A549 (cell line): ENCODE measurements at regions not wholly inside any gene's neighbourhood (a gene's known extent, or its start where the extent isn't known, plus 50 kb on each side); places are given as distances from the start of the nearest gene placed in this dataset.

ENCODE experiments used
- ATAC-seq, 2 experiments: fragments of 200-7000 bp in 1 of 2; fragments of >200 bp in 1 of 2; cut with Nextera tagmentation in 1 of 2; cut with Tn5 transposase in 1 of 2; 3 replicates each; pipeline versions ENCODE4 v1.8.0 to v1.9.1; 2018 to 2020; ENCODE audit warnings: mild to moderate bottlenecking in 1 of 2, moderate library complexity in 1 of 2
- CTCF ChIA-PET: fragments of 300-600 bp; sonication (Branson Sonifier 250); formaldehyde crosslinking; extraction: SDS; loops from one replicate; lab custom pipeline; 2021; ENCODE audit warnings: antibody characterized with exemption, inconsistent platforms; lab: Yijun Ruan, JAX
- POLR2A ChIA-PET: fragments of 350-600 bp; formaldehyde crosslinking; extraction: SDS; loops from one replicate; lab custom pipeline; 2021; ENCODE audit warnings: antibody characterized with exemption, inconsistent platforms; lab: Yijun Ruan, JAX
- DNase-seq, 2 experiments: peaks; one replicate each; pipeline versions ENCODE4 v3.0.0 to v3.0.0-alpha.2; 2011 to 2016; ENCODE audit warnings: low read depth in 1 of 2, low spot score in 1 of 2
- FAIRE-seq: peaks from 2 replicates; lab custom pipeline; 2011; peaks lifted over from hg19 to GRCh38; lab: Jason Lieb, UNC
- H3K27ac ChIP-seq, 2 experiments: fragments of >200 bp; sonication (Bioruptor Twin); formaldehyde crosslinking; 3 replicates each; pipeline ENCODE4 v1.5.1; 2016 to 2017
- H3K4me1 ChIP-seq: fragments of >200 bp; sonication (Bioruptor Twin); formaldehyde crosslinking; 3 replicates; pipeline ENCODE4 v1.6.1; 2016
- H3K4me2 ChIP-seq: fragments of >200 bp; sonication (Bioruptor Twin); formaldehyde crosslinking; 3 replicates; pipeline ENCODE4 v1.6.1; 2016
- H3K4me3 ChIP-seq: fragments of >200 bp; sonication (Bioruptor Twin); formaldehyde crosslinking; 3 replicates; pipeline ENCODE4 v1.5.1; 2016
- H3K9me3 ChIP-seq: fragments of >200 bp; sonication (Bioruptor Twin); formaldehyde crosslinking; 3 replicates; pipeline ENCODE4 v1.6.1; 2016
- ATOH8 ChIP-seq: fragments of 250-450 bp; sonication (Bioruptor Pico); IDR thresholded peaks from 2 replicates; pipeline ENCODE4 v1.5.0; 2020; ENCODE audit warnings: low read depth, mild to moderate bottlenecking, moderate library complexity
- BCL3 ChIP-seq: fragments of >200 bp; sonication (Bioruptor Twin); formaldehyde crosslinking; IDR thresholded peaks from 3 replicates; pipeline ENCODE4 v1.6.1; 2016
- BHLHE40 ChIP-seq: IDR thresholded peaks from 2 replicates; pipeline ENCODE4 v1.6.1; 2012; ENCODE audit warnings: low read depth, low read length, inconsistent platforms
- CBX2 ChIP-seq: fragments of 200-600 bp; sonication (generic); IDR thresholded peaks from 2 replicates; pipeline ENCODE4 v1.6.1; 2016; ENCODE audit warnings: low read depth, mild to moderate bottlenecking, borderline replicate concordance
- CBX8 ChIP-seq: fragments of 200-600 bp; sonication (generic); IDR thresholded peaks from 2 replicates; pipeline ENCODE4 v1.6.1; 2016
- CHD2 ChIP-seq: fragments of 150-350 bp; IDR thresholded peaks from 2 replicates; pipeline ENCODE4 v1.6.1; 2014; ENCODE audit warnings: low read length; ENCODE audit not compliant: partially characterized antibody
- CHD4 ChIP-seq: fragments of 200-600 bp; sonication (generic); IDR thresholded peaks from 2 replicates; pipeline ENCODE4 v1.6.1; 2016; ENCODE audit warnings: antibody characterized with exemption, mild to moderate bottlenecking, borderline replicate concordance
- CTCF ChIP-seq: fragments of >200 bp; sonication (Bioruptor Twin); formaldehyde crosslinking; IDR thresholded peaks from 3 replicates; pipeline ENCODE4 v1.5.1; 2016
- ELK1 ChIP-seq: fragments of 150-350 bp; IDR thresholded peaks from 2 replicates; pipeline ENCODE4 v1.6.1; 2014; ENCODE audit warnings: low read depth, mild to moderate bottlenecking, low read length
- FOXS1 ChIP-seq: fragments of 250-450 bp; sonication (Bioruptor Pico); IDR thresholded peaks from 2 replicates; pipeline ENCODE4 v1.5.0; 2020; ENCODE audit warnings: mild to moderate bottlenecking, moderate library complexity
- GATA3 ChIP-seq: IDR thresholded peaks from 2 replicates; pipeline ENCODE4 v1.6.1; 2012; ENCODE audit warnings: borderline replicate concordance
- HDAC2 ChIP-seq: fragments of 200-600 bp; sonication (generic); IDR thresholded peaks from 2 replicates; pipeline ENCODE4 v1.6.1; 2016
- HES2 ChIP-seq: fragments of >200 bp; sonication (Bioruptor Twin); formaldehyde crosslinking; IDR thresholded peaks from 2 replicates; pipeline ENCODE4 v1.6.1; 2016
- HOXA7 ChIP-seq: fragments of 250-450 bp; sonication (Bioruptor Pico); IDR thresholded peaks from 2 replicates; pipeline ENCODE4 v1.5.0; 2020; ENCODE audit warnings: mild to moderate bottlenecking, moderate library complexity
- HOXB13 ChIP-seq: fragments of 250-450 bp; sonication (Bioruptor Pico); IDR thresholded peaks from 2 replicates; pipeline ENCODE4 v1.5.0; 2020; ENCODE audit warnings: low read depth, mild to moderate bottlenecking, moderate library complexity
- JUNB ChIP-seq: fragments of >200 bp; sonication (Bioruptor Twin); formaldehyde crosslinking; IDR thresholded peaks from 2 replicates; pipeline ENCODE4 v1.6.1; 2016
- MAFK ChIP-seq: fragments of 450-650 bp; IDR thresholded peaks from 2 replicates; pipeline ENCODE4 v1.6.1; 2014; ENCODE audit not compliant: partially characterized antibody
- MAZ ChIP-seq: fragments of 150-350 bp; IDR thresholded peaks from 2 replicates; pipeline ENCODE4 v1.6.1; 2014; ENCODE audit warnings: antibody characterized with exemption, low read depth, low read length, borderline replicate concordance
- NFE2L2 ChIP-seq: fragments of 150-350 bp; conservative IDR thresholded peaks from 2 replicates; pipeline ENCODE4 v1.6.1; 2014; ENCODE audit warnings: low read length
- NR3C1 ChIP-seq: fragments of >200 bp; sonication (Bioruptor Twin); formaldehyde crosslinking; IDR thresholded peaks from 3 replicates; pipeline ENCODE4 v1.6.1; 2017
- POLR2A ChIP-seq: IDR thresholded peaks from 2 replicates; pipeline ENCODE4 v1.6.1; 2012; ENCODE audit warnings: mild to moderate bottlenecking, low read length
- POLR2AphosphoS2 ChIP-seq: conservative IDR thresholded peaks from 2 replicates; pipeline ENCODE4 v1.6.1; 2012; ENCODE audit warnings: low read length, improper control_type of control experiment, inconsistent platforms
- RAD21 ChIP-seq, 2 experiments: fragments of >200 bp in 1 of 2; sonication (Bioruptor Twin) in 1 of 2; formaldehyde crosslinking in 1 of 2; IDR thresholded peaks in 1 of 2; conservative IDR thresholded peaks in 1 of 2; 2 replicates in 1 of 2; 3 replicates in 1 of 2; pipeline ENCODE4 v1.6.1; 2012 to 2018; ENCODE audit warnings: inconsistent platforms in 1 of 2
- RARB ChIP-seq: fragments of 250-450 bp; sonication (Bioruptor Pico); IDR thresholded peaks from 2 replicates; pipeline ENCODE4 v1.8.0; 2021; ENCODE audit warnings: mild to moderate bottlenecking, moderate library complexity
- RCOR1 ChIP-seq: fragments of 150-350 bp; IDR thresholded peaks from 2 replicates; pipeline ENCODE4 v1.6.1; 2014; ENCODE audit warnings: antibody characterized with exemption, low read length, low read depth
- REST ChIP-seq: fragments of 200-600 bp; sonication (generic); IDR thresholded peaks from 2 replicates; pipeline ENCODE4 v1.6.1; 2016; ENCODE audit warnings: antibody characterized with exemption, mild to moderate bottlenecking, moderate library complexity
- RNF2 ChIP-seq: fragments of 200-600 bp; sonication (generic); IDR thresholded peaks from 2 replicates; pipeline ENCODE4 v1.6.1; 2016; ENCODE audit warnings: low read depth, mild to moderate bottlenecking, antibody characterized with exemption, moderate library complexity, borderline replicate concordance
- SREBF2 ChIP-seq: fragments of 450-650 bp; IDR thresholded peaks from 2 replicates; pipeline ENCODE4 v1.6.1; 2014; ENCODE audit warnings: mild to moderate bottlenecking, moderate library complexity
- USF2 ChIP-seq: fragments of 450-650 bp; IDR thresholded peaks from 2 replicates; pipeline ENCODE4 v1.6.1; 2014; ENCODE audit warnings: antibody characterized with exemption
- ZFP36 ChIP-seq: fragments of 450-650 bp; IDR thresholded peaks from 2 replicates; pipeline ENCODE4 v1.6.1; 2014; ENCODE audit warnings: borderline replicate concordance; ENCODE audit not compliant: partially characterized antibody
- ZSCAN20 ChIP-seq: fragments of 250-450 bp; sonication (Bioruptor Pico); IDR thresholded peaks from 2 replicates; pipeline ENCODE4 v1.8.0; 2022; ENCODE audit warnings: mild to moderate bottlenecking, moderate library complexity
- WGBS: methylation state at CpG from one replicate; pipeline ENCODE4 v1.1.6; 2017; ENCODE audit errors: missing lambda C conversion rate; 5-methylcytosine and 5-hydroxymethylcytosine counted together

- Histone ChIP-seq H3K4me1 (no peaks in the 10 kb centered on the region), H3K4me2 (no peak overlapping the region), H3K4me3 (no peak overlapping the region), H3K27ac (no peak overlapping the region), H3K9me3 (no peaks in the 10 kb centered on the region)
- ATAC-seq (no peak), DNase-seq (no peak), FAIRE-seq (no peak)
- 15% methylated on average over 3 of the region's 3 CpGs for WGBS
- TF ChIP-seq CBX2 (no peak), ZFP36 (no peak), MAZ (no peak), GATA3 (no peak), JUNB (no peak), ATOH8 (no peak), REST (no peak), BHLHE40 (no peak), RNF2 (no peak), RAD21 (conservative IDR thresholded peaks at IDR 0.05 in 1 of 2, IDR thresholded peaks at IDR 0.05 in 1 of 2) (no peak), CTCF (no peak), SREBF2 (no peak), ZSCAN20 (CRISPR knock-in tag) (no peak), BCL3 (no peak), NR3C1 (no peak), HES2 (no peak)
- ChIA-PET POLR2A (no interaction called here), CTCF (no interaction called here)
Measured at GRCh38 chr3:118207271-118207670, 827.4 kb downstream of the IGSF11 start.

GRCh38 chr3:118208642-118209041 is 826.0 kb downstream of the IGSF11 start:
- DNase-seq, result no peak
- Histone ChIP-seq H3K4me1 (no peaks in the 10 kb centered on the region), H3K4me3 (no peak overlapping the region), H3K9me3 (no peaks in the 10 kb centered on the region), H3K27ac (no peak overlapping the region), H3K4me2 (no peak overlapping the region)
- ChIA-PET CTCF (no interaction called here), POLR2A (no interaction called here)
- ATAC-seq, result no peak
- no peak for FAIRE-seq
- 5% methylated on average over 2 of the region's 2 CpGs for WGBS
- TF ChIP-seq ELK1 (no peak), NFE2L2 (no peak), GATA3 (no peak), HES2 (no peak), HDAC2 (no peak), NR3C1 (no peak), HOXA7 (CRISPR knock-in tag) (no peak), USF2 (no peak), CHD4 (no peak), POLR2AphosphoS2 (no peak), MAFK (no peak), CHD2 (no peak), CBX8 (no peak), FOXS1 (CRISPR knock-in tag) (no peak), HOXB13 (no peak), ZFP36 (no peak), RCOR1 (no peak), POLR2A (no peak), RARB (no peak)
